GM19372 (cell line): ENCODE measurements at regions not wholly inside any gene's neighbourhood (a gene's known extent, or its start where the extent isn't known, plus 50 kb on each side); places are given as distances from the start of the nearest gene placed in this dataset.

Experiments
- ATAC-seq: cut with Tn5 transposase; IDR thresholded peaks from one replicate; pipeline ENCODE4 v1.9.1; 2021; ENCODE audit warnings: mild to moderate bottlenecking, low read depth, moderate library complexity; ENCODE audit not compliant: unreplicated experiment

GRCh38 chr7:25976630-25977029 lies 175.4 kb upstream of the NFE2L3 start:
- no peak for ATAC-seq

- no peak for ATAC-seq
These were observed 173.5 kb upstream of the NFE2L3 start for GRCh38 chr7:25978466-25978865.

- no peak for ATAC-seq
These were observed 172.4 kb upstream of the NFE2L3 start for GRCh38 chr7:25979605-25980004.

- no peak for ATAC-seq
These were observed 169.3 kb upstream of the NFE2L3 start for GRCh38 chr7:25982684-25983083.

GRCh38 chr7:25985196-25985595 lies 166.8 kb upstream of the NFE2L3 start:
- no peak for ATAC-seq

- ATAC-seq, result no peak
These were observed 163.4 kb upstream of the NFE2L3 start for GRCh38 chr7:25988640-25989039.

- no peak for ATAC-seq
These were observed 162.8 kb upstream of the NFE2L3 start for GRCh38 chr7:25989140-25989705.

- no peak for ATAC-seq
These were observed 157.5 kb upstream of the NFE2L3 start for GRCh38 chr7:25994433-25994994.

- no peak for ATAC-seq
These were observed 156.8 kb upstream of the NFE2L3 start for GRCh38 chr7:25995216-25995615.

GRCh38 chr7:25996006-25996408 lies 156.0 kb upstream of the NFE2L3 start:
- no peak for ATAC-seq

GRCh38 chr7:25998499-25998898 lies 153.5 kb upstream of the NFE2L3 start:
- ATAC-seq, result no peak

GRCh38 chr7:26000841-26001240 lies 151.2 kb upstream of the NFE2L3 start:
- no peak for ATAC-seq

- no peak for ATAC-seq
These were observed 150.2 kb upstream of the NFE2L3 start for GRCh38 chr7:26001662-26002244.

- ATAC-seq, result no peak
These were observed 146.2 kb upstream of the NFE2L3 start for GRCh38 chr7:26005683-26006410.

GRCh38 chr7:26006426-26006825 lies 145.6 kb upstream of the NFE2L3 start:
- no peak for ATAC-seq

- no peak for ATAC-seq
These were observed 144.5 kb upstream of the NFE2L3 start for GRCh38 chr7:26007510-26007909.

GRCh38 chr7:26008428-26008827 lies 143.6 kb upstream of the NFE2L3 start:
- no peak for ATAC-seq

GRCh38 chr7:26011039-26011696 lies 140.8 kb upstream of the NFE2L3 start:
- peak; percentile 61 for ATAC-seq

- ATAC-seq, result no peak
These were observed 138.4 kb upstream of the NFE2L3 start for GRCh38 chr7:26013551-26014083.

- no peak for ATAC-seq
These were observed 129.0 kb upstream of the NFE2L3 start for GRCh38 chr7:26022982-26023381.

GRCh38 chr7:26029911-26030310 lies 122.1 kb upstream of the NFE2L3 start:
- no peak for ATAC-seq
